KMS-11 (cell line): ENCODE measurements at regions not wholly inside any gene's neighbourhood (a gene's known extent, or its start where the extent isn't known, plus 50 kb on each side); places are given as distances from the start of the nearest gene placed in this dataset.

Experiments
- H2AFZ ChIP-seq: fragments of 200-600 bp; sonication (generic); 2 replicates; pipeline ENCODE4 v1.6.1; 2016; ENCODE audit warnings: antibody characterized with exemption, mixed run types, low read depth
- H3K27ac ChIP-seq: fragments of 200-600 bp; sonication (generic); 2 replicates; pipeline ENCODE4 v1.6.1; 2016; ENCODE audit warnings: mild to moderate bottlenecking, mixed run types
- H3K27me3 ChIP-seq: fragments of 200-600 bp; sonication (generic); 2 replicates; pipeline ENCODE4 v1.6.1; 2017; ENCODE audit warnings: mild to moderate bottlenecking, low read depth, mixed run types, moderate library complexity; ENCODE audit not compliant: insufficient read depth
- H3K36me3 ChIP-seq: fragments of 200-600 bp; sonication (generic); 2 replicates; pipeline ENCODE4 v1.6.1; 2017; ENCODE audit warnings: mild to moderate bottlenecking, mixed run types; ENCODE audit not compliant: insufficient read depth
- H3K4me1 ChIP-seq: fragments of 200-600 bp; sonication (generic); 2 replicates; pipeline ENCODE4 v1.6.1; 2016; ENCODE audit warnings: mild to moderate bottlenecking, low read depth, mixed run types; ENCODE audit not compliant: poor library complexity, severe bottlenecking
- H3K4me2 ChIP-seq: fragments of 200-600 bp; sonication (generic); 2 replicates; pipeline ENCODE4 v1.7.0; 2016; ENCODE audit warnings: mild to moderate bottlenecking, mixed run types
- H3K4me3 ChIP-seq: fragments of 200-600 bp; sonication (generic); IDR thresholded peaks from 2 replicates; pipeline ENCODE4 v1.6.1; 2017; ENCODE audit warnings: low read depth, low read length, mixed read lengths; ENCODE audit not compliant: insufficient read depth
- H3K79me2 ChIP-seq: fragments of 200-600 bp; sonication (generic); 2 replicates; pipeline ENCODE4 v1.6.1; 2016; ENCODE audit warnings: low read depth, mixed run types; ENCODE audit not compliant: insufficient read depth
- H3K9ac ChIP-seq: fragments of 200-600 bp; sonication (generic); 2 replicates; pipeline ENCODE4 v1.6.1; 2016; ENCODE audit warnings: mild to moderate bottlenecking, mixed run types
- H4K20me1 ChIP-seq: fragments of 200-600 bp; sonication (generic); 2 replicates; pipeline ENCODE4 v1.6.1; 2016; ENCODE audit warnings: mild to moderate bottlenecking, mixed run types; ENCODE audit not compliant: insufficient read depth
- TF ChIP-seq, protein P1 (sequence below): fragments of 200-600 bp; sonication (generic); conservative IDR thresholded peaks from 2 replicates; pipeline ENCODE4 v1.6.1; 2017; ENCODE audit warnings: low read depth, mild to moderate bottlenecking, antibody characterized with exemption, low read length, moderate library complexity, mixed read lengths

GRCh38 chr3:153032891-153033290, 129.1 kb upstream of the RAP2B start:
- Histone ChIP-seq H3K36me3 (no peaks in the 10 kb centered on the region), H3K27me3 (no peaks in the 10 kb centered on the region), H2AFZ (no peak overlapping the region), H4K20me1 (no peaks in the 10 kb centered on the region), H3K9ac (no peak overlapping the region), H3K79me2 (no peaks in the 10 kb centered on the region), H3K4me3 (no peak overlapping the region), H3K4me1 (no peaks in the 10 kb centered on the region), H3K27ac (no peak overlapping the region), H3K4me2 (no peak overlapping the region)
- TF ChIP-seq, protein P1, sequence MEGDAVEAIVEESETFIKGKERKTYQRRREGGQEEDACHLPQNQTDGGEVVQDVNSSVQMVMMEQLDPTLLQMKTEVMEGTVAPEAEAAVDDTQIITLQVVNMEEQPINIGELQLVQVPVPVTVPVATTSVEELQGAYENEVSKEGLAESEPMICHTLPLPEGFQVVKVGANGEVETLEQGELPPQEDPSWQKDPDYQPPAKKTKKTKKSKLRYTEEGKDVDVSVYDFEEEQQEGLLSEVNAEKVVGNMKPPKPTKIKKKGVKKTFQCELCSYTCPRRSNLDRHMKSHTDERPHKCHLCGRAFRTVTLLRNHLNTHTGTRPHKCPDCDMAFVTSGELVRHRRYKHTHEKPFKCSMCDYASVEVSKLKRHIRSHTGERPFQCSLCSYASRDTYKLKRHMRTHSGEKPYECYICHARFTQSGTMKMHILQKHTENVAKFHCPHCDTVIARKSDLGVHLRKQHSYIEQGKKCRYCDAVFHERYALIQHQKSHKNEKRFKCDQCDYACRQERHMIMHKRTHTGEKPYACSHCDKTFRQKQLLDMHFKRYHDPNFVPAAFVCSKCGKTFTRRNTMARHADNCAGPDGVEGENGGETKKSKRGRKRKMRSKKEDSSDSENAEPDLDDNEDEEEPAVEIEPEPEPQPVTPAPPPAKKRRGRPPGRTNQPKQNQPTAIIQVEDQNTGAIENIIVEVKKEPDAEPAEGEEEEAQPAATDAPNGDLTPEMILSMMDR, result no peak

GRCh38 chr3:153036846-153037245, 125.2 kb upstream of the RAP2B start:
- H3K9ac ChIP-seq, result no peak overlapping the region
- no peak overlapping the region for H3K4me2 ChIP-seq
- TF ChIP-seq, protein P1, result no peak
- H3K27ac ChIP-seq, result no peak overlapping the region
- H3K4me1 ChIP-seq, result no peaks in the 10 kb centered on the region
- H4K20me1 ChIP-seq, result no peaks in the 10 kb centered on the region
- no peaks in the 10 kb centered on the region for H3K36me3 ChIP-seq
- no peak overlapping the region for H2AFZ ChIP-seq
- H3K27me3 ChIP-seq, result no peaks in the 10 kb centered on the region
- H3K79me2 ChIP-seq, result no peaks in the 10 kb centered on the region
- no peak overlapping the region for H3K4me3 ChIP-seq

DNA sequence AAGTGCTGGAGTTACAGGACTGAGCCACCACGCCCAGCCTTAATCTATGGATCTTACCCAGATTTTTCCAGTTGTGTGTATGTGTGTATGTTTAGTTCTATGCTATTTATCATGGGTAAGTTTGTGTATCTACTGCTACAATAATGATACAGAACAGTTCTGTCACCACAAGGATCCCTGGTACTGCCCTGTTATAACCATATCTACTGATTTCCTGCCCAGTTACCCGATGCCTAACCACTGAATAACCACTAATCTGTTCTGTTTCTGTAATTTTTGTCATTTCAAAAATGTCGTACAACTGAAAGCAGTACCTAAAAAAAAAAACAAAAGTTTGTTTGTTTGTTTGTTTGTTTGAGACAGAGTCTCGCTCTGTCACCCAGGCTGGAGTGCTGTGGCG, 123.7 kb upstream of the RAP2B start:
- Histone ChIP-seq H3K4me2 (no peak overlapping the region), H4K20me1 (no peaks in the 10 kb centered on the region), H3K4me3 (no peak overlapping the region), H3K9ac (no peak overlapping the region), H3K27me3 (no peaks in the 10 kb centered on the region), H3K27ac (no peak overlapping the region), H3K4me1 (peaks cover 8% of the 10 kb centered on the region), H3K79me2 (no peaks in the 10 kb centered on the region), H2AFZ (no peak overlapping the region), H3K36me3 (no peaks in the 10 kb centered on the region)
- TF ChIP-seq, protein P1, result no peak

DNA sequence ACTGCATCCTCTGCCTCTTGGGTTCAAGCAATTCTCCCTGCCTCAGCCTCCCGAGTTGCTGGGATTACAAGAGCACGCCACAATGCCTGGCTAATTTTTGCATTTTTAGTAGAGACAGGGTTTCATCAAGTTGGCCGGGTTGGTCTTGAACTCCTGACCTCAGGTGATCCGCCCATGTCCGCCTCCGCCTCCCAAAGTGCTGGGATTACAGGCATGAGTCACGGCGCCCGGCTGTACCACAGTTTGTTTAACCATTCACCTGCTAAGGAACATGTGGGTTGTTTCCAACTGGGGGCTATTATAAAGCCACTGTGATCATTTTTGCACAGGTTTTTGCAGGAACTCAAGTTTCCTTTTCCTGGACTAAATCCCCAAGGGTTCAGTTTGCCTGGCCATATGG, 123.2 kb upstream of the RAP2B start:
- Histone ChIP-seq H3K4me3 (no peak overlapping the region), H3K79me2 (no peaks in the 10 kb centered on the region), H3K27me3 (no peaks in the 10 kb centered on the region), H2AFZ (no peak overlapping the region), H3K27ac (no peak overlapping the region), H3K36me3 (no peaks in the 10 kb centered on the region), H3K4me2 (no peak overlapping the region), H4K20me1 (no peaks in the 10 kb centered on the region), H3K9ac (no peak overlapping the region), H3K4me1 (peaks cover 12% of the 10 kb centered on the region)
- TF ChIP-seq, protein P1, result no peak

DNA sequence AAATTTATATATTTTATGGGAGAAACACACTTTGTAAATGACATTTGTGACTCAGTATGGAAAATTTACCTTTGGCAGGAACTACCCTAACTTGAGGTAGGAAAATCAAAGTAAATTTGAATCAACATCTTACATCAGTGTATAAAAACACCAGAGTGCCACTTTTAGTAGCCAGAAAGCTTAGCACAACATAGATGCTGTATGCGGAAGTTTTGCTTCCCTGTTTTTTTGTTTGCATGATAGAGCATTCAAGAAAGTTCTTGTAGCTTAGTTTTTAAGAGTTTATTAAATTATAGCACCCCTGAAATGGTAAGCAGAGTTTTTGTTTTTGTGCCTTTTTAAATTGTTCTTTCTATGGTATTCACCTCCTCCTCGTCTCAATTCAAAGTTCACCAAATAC, 120.8 kb upstream of the RAP2B start:
- Histone ChIP-seq H3K27ac (no peak overlapping the region), H3K27me3 (no peaks in the 10 kb centered on the region), H2AFZ (no peak overlapping the region), H3K4me2 (no peak overlapping the region), H3K36me3 (no peaks in the 10 kb centered on the region), H3K4me1 (peaks cover 15% of the 10 kb centered on the region), H3K79me2 (no peaks in the 10 kb centered on the region), H3K9ac (no peak overlapping the region), H4K20me1 (no peaks in the 10 kb centered on the region), H3K4me3 (no peak overlapping the region)
- TF ChIP-seq, protein P1, result no peak
